HL-60 (cell line): ENCODE measurements at regions not wholly inside any gene's neighbourhood (a gene's known extent, or its start where the extent isn't known, plus 50 kb on each side); places are given as distances from the start of the nearest gene placed in this dataset.

Source experiments
- DNase-seq, 2 experiments: peaks; one replicate each; pipeline ENCODE4 v3.0.0-alpha.2; 2010 to 2020; ENCODE audit warnings: low read depth in 1 of 2, low spot score in 1 of 2
- H3K27ac ChIP-seq: fragments of 250-450 bp; sonication (Bioruptor Pico); replicated peaks from 2 replicates; pipeline ENCODE4 v1.5.1; 2020; ENCODE audit warnings: mild to moderate bottlenecking, moderate library complexity
- H3K27me3 ChIP-seq: fragments of 250-450 bp; sonication (Bioruptor Pico); 2 replicates; pipeline ENCODE4 v1.5.1; 2021; ENCODE audit warnings: mild to moderate bottlenecking, moderate library complexity; ENCODE audit not compliant: insufficient read depth, poor library complexity, severe bottlenecking
- H3K4me3 ChIP-seq: replicated peaks from 2 replicates; pipeline ENCODE4 v1.5.1; 2011; ENCODE audit warnings: mild to moderate bottlenecking, control low read depth, low read length; ENCODE audit not compliant: insufficient read depth
- GABPA ChIP-seq: IDR thresholded peaks from 2 replicates; pipeline ENCODE4 v1.6.1; 2012; ENCODE audit warnings: low read depth
- POLR2AphosphoS5 ChIP-seq: IDR thresholded peaks from 2 replicates; pipeline ENCODE4 v1.6.1; 2012; ENCODE audit warnings: low read depth
- SPI1 ChIP-seq: IDR thresholded peaks from 2 replicates; pipeline ENCODE4 v1.6.1; 2012; ENCODE audit warnings: low read depth, mild to moderate bottlenecking, borderline replicate concordance
- TF ChIP-seq, protein P1 (sequence below): IDR thresholded peaks from 2 replicates; pipeline ENCODE4 v1.6.1; 2012; ENCODE audit warnings: low read depth; ENCODE audit not compliant: insufficient replicate concordance
- TF ChIP-seq, protein P2 (sequence below): IDR thresholded peaks from one replicate; pipeline ENCODE4 v1.5.1; 2011; ENCODE audit warnings: low read length, control low read depth, inconsistent platforms; ENCODE audit not compliant: insufficient read depth

DNA sequence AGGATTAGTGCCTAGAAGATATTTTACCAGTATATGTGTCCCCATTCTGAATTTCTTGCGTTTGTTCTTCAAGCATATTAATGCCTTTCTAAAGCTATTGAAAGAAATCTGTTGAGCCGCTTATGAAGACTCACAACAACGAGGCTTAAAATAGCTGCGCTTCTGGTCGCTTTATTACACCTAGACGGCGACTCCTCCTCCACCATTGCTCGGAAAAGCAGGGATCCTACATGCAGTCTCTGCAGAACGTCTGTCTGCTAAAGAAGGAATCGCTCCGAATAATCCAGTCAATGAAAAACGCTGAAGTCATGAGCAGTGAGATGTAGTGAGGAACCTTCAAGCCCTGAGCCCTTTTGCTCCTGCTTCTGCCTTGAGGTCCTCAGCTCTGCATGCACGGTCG lies 94.8 kb upstream of the ZNF516 start:
- DNase-seq = no peak
- TF ChIP-seq SPI1 = no peak
- TF ChIP-seq POLR2AphosphoS5 = no peak
- TF ChIP-seq, protein P1, sequence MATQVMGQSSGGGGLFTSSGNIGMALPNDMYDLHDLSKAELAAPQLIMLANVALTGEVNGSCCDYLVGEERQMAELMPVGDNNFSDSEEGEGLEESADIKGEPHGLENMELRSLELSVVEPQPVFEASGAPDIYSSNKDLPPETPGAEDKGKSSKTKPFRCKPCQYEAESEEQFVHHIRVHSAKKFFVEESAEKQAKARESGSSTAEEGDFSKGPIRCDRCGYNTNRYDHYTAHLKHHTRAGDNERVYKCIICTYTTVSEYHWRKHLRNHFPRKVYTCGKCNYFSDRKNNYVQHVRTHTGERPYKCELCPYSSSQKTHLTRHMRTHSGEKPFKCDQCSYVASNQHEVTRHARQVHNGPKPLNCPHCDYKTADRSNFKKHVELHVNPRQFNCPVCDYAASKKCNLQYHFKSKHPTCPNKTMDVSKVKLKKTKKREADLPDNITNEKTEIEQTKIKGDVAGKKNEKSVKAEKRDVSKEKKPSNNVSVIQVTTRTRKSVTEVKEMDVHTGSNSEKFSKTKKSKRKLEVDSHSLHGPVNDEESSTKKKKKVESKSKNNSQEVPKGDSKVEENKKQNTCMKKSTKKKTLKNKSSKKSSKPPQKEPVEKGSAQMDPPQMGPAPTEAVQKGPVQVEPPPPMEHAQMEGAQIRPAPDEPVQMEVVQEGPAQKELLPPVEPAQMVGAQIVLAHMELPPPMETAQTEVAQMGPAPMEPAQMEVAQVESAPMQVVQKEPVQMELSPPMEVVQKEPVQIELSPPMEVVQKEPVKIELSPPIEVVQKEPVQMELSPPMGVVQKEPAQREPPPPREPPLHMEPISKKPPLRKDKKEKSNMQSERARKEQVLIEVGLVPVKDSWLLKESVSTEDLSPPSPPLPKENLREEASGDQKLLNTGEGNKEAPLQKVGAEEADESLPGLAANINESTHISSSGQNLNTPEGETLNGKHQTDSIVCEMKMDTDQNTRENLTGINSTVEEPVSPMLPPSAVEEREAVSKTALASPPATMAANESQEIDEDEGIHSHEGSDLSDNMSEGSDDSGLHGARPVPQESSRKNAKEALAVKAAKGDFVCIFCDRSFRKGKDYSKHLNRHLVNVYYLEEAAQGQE = no peak
- H3K27me3 ChIP-seq = no peaks in the 10 kb centered on the region
- no peak overlapping the region for H3K27ac ChIP-seq
- H3K4me3 ChIP-seq = no peak overlapping the region

DNA sequence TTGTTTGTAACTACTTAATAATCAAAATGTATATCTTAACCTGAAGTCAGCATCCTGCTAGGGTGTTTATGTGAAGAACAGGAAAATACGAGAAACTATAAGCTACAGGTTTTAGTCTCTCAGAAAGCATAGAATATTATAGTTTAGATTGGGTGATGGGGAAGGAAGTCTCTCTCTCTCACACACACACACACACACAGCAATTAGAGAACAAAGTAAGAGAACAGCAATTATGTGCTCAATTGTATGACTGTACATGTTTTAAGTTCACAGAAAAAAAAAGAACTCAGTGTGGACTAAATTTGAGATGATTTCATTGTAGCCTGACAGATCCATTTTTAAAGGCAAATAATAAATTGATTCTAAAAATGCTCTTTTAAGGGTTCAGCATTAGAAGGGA lies 94.3 kb upstream of the ZNF516 start:
- no peaks in the 10 kb centered on the region for H3K27me3 ChIP-seq
- no peak for DNase-seq
- no peak overlapping the region for H3K4me3 ChIP-seq
- peak overlapping the region; percentile 10; the same call in 1 of the 2 replicates for H3K27ac ChIP-seq
- TF ChIP-seq POLR2AphosphoS5 = no peak
- peak; percentile 23; the same call in 1 of the 2 replicates for TF ChIP-seq SPI1

DNA sequence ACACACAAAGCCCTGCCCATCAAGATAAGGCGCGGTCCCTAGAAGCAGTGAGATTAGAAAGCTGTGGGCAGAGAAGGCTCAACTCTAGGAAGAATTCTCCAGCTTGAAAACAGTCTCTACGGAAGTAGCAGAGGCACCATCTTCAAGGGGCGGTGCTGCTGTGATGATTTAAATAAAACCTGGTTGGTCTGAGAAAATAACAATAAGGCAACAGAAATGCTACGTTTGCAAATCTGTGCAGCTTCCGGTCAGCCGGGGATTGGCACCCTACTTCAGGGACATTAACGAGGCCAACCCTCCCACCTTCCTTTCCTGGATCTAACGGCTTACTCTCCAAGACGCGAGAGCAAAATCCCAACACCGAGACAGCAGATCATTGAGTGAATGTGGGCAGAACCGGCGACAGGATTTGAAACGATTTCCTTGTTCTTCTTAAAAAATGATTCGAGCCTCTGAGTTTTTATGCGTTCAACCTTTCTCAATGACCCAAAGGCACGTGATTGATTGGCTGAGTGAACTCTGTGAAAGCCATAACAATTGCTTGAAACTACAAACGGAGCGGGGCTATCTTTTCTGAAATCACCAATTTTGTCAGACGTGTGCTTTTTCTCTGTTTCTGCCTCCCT lies 93.7 kb upstream of the ZNF516 start:
- Histone ChIP-seq H3K27ac (peak overlapping the region; percentile 10; the same call in 1 of the 2 replicates), H3K4me3 (no peak overlapping the region), H3K27me3 (no peaks in the 10 kb centered on the region)
- DNase-seq = no peak
- no peak for TF ChIP-seq POLR2AphosphoS5
- TF ChIP-seq, protein P1 = no peak
- TF ChIP-seq, protein P2, sequence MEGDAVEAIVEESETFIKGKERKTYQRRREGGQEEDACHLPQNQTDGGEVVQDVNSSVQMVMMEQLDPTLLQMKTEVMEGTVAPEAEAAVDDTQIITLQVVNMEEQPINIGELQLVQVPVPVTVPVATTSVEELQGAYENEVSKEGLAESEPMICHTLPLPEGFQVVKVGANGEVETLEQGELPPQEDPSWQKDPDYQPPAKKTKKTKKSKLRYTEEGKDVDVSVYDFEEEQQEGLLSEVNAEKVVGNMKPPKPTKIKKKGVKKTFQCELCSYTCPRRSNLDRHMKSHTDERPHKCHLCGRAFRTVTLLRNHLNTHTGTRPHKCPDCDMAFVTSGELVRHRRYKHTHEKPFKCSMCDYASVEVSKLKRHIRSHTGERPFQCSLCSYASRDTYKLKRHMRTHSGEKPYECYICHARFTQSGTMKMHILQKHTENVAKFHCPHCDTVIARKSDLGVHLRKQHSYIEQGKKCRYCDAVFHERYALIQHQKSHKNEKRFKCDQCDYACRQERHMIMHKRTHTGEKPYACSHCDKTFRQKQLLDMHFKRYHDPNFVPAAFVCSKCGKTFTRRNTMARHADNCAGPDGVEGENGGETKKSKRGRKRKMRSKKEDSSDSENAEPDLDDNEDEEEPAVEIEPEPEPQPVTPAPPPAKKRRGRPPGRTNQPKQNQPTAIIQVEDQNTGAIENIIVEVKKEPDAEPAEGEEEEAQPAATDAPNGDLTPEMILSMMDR = no peak
- TF ChIP-seq GABPA = no peak
- no peak for TF ChIP-seq SPI1

DNA sequence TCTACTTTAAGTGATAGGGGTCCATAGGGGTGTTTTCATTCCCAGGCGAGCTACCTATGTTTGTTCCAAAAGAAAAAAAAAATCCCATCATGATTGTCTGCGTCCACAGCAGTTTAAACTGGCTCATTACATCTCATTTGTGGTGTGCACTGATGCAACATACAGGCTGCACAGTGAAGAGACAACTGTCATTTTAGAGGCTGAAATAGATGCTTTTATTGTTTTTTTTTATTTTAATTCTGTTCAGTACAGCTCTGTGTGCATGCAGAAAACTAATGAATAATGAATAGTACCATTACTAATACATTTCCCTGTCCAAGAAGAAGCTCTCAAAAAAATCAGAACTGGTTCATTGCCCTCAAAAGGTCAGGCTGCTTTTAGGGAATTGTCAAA lies 92.8 kb upstream of the ZNF516 start:
- TF ChIP-seq GABPA (no peak), POLR2AphosphoS5 (no peak)
- TF ChIP-seq, protein P2 = no peak
- no peak for DNase-seq
- no peak overlapping the region for H3K4me3 ChIP-seq
- H3K27ac ChIP-seq = no peak overlapping the region
- no peaks in the 10 kb centered on the region for H3K27me3 ChIP-seq

DNA sequence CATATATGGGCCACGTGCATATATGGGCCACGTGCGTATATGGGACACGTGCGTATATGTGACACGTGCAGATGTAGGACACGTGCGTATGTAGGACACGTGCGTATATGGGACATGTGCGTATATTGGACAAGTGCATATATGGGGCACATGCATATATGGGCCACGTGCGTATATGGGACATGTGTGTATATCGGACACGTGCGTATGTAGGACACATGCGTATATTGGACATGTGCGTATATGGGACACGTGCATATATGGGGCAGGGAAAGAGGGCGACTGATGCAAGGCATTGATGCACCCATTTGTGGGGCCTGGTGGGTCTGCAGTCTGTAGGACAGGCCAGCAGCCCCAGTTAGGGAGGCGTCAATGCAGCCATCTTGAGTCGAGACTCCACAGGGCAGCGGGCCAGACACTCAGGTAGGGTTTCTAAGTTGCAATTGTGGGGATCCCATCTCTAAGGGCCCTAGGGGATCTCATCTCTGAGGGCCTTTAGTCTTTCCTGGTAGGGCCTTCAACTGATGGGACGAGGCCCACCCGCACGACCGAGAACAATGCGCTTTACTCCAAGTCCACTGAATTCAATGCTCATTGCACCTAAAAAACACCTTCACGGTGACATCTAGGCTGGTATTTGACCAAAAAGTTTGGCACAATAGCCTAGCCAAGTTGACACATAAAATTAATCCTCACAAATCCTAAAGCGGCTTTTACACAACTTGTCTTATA lies 92.3 kb upstream of the ZNF516 start:
- Histone ChIP-seq H3K27me3 (no peaks in the 10 kb centered on the region), H3K4me3 (no peak overlapping the region), H3K27ac (no peak overlapping the region)
- no peak for TF ChIP-seq POLR2AphosphoS5
- TF ChIP-seq, protein P1 = no peak
- no peak for TF ChIP-seq SPI1
- TF ChIP-seq, protein P2 = no peak
- no peak for TF ChIP-seq GABPA
- DNase-seq = no peak
